HepG2 (cell line): ENCODE measurements at regions not wholly inside any gene's neighbourhood (a gene's known extent, or its start where the extent isn't known, plus 50 kb on each side); places are given as distances from the start of the nearest gene placed in this dataset.

Experiments
- HBP1 ChIP-seq: IDR thresholded peaks from 2 replicates; pipeline ENCODE4 v1.6.1; 2016; ENCODE audit warnings: low read depth, control low read depth
- KLF15 ChIP-seq: sonication (generic); formaldehyde crosslinking; IDR thresholded peaks from 2 replicates; pipeline ENCODE4 v1.8.1; 2023; ENCODE audit warnings: borderline replicate concordance, mild to moderate bottlenecking, inconsistent platforms, missing genetic modification reagents, mixed read lengths
- MAFF ChIP-seq: IDR thresholded peaks from 2 replicates; pipeline ENCODE4 v1.6.1; 2011; ENCODE audit warnings: low read depth, low read length, improper control_type of control experiment
- MAFK ChIP-seq, 2 experiments: IDR thresholded peaks in 1 of 2; conservative IDR thresholded peaks in 1 of 2; 2 replicates each; pipeline ENCODE4 v1.6.1; 2011; ENCODE audit warnings: improper control_type of control experiment in 2 of 2, low read length in 2 of 2
- NCOA2 ChIP-seq: sonication (generic); formaldehyde crosslinking; IDR thresholded peaks from 2 replicates; pipeline ENCODE4 v1.8.0; 2022; ENCODE audit warnings: inconsistent platforms
- NFRKB ChIP-seq: fragments of 450-650 bp; IDR thresholded peaks from 2 replicates; pipeline ENCODE4 v1.6.1; 2017
- PHB2 ChIP-seq: fragments of 450-650 bp; IDR thresholded peaks from 2 replicates; pipeline ENCODE4 v1.6.1; 2018; ENCODE audit not compliant: partially characterized antibody
- PTBP1 ChIP-seq: fragments of 200-400 bp; formaldehyde crosslinking; IDR thresholded peaks from 2 replicates; pipeline ENCODE4 v1.6.1; 2018; ENCODE audit warnings: low read length, low read depth; ENCODE audit not compliant: poor library complexity, severe bottlenecking
- SMYD3 ChIP-seq: sonication (generic); formaldehyde crosslinking; IDR thresholded peaks from 2 replicates; pipeline ENCODE4 v1.8.1; 2023; ENCODE audit warnings: mild to moderate bottlenecking, missing genetic modification reagents
- ZNF124 ChIP-seq: sonication (generic); formaldehyde crosslinking; IDR thresholded peaks from 2 replicates; pipeline ENCODE4 v1.4.0; 2020; ENCODE audit warnings: missing genetic modification reagents
- ZNF34 ChIP-seq: sonication (generic); formaldehyde crosslinking; IDR thresholded peaks from 2 replicates; pipeline ENCODE4 v1.4.0; 2020; ENCODE audit warnings: mild to moderate bottlenecking, missing genetic modification reagents, borderline replicate concordance
- ZNF382 ChIP-seq: sonication (generic); formaldehyde crosslinking; IDR thresholded peaks from 2 replicates; pipeline ENCODE4 v1.5.0; 2020; ENCODE audit warnings: missing genetic modification reagents, mild to moderate bottlenecking, borderline replicate concordance
- ZNF510 ChIP-seq: sonication (generic); formaldehyde crosslinking; IDR thresholded peaks from 2 replicates; pipeline ENCODE4 v1.4.0; 2020; ENCODE audit warnings: low read depth, mild to moderate bottlenecking, missing genetic modification reagents
- ZNF615 ChIP-seq: sonication (generic); formaldehyde crosslinking; IDR thresholded peaks from 2 replicates; pipeline ENCODE4 v1.5.0; 2020; ENCODE audit warnings: mild to moderate bottlenecking, missing genetic modification reagents, borderline replicate concordance
- ZNF710 ChIP-seq: sonication (generic); formaldehyde crosslinking; IDR thresholded peaks from 2 replicates; pipeline ENCODE4 v1.5.0; 2020; ENCODE audit warnings: mild to moderate bottlenecking, missing genetic modification reagents, borderline replicate concordance
- ZNF841 ChIP-seq: sonication (generic); formaldehyde crosslinking; IDR thresholded peaks from 2 replicates; pipeline ENCODE4 v1.8.1; 2023; ENCODE audit warnings: missing genetic modification reagents, borderline replicate concordance
- TF ChIP-seq, protein P1 (sequence below): sonication (generic); formaldehyde crosslinking; IDR thresholded peaks from 2 replicates; pipeline ENCODE4 v1.4.0; 2020; ENCODE audit warnings: missing genetic modification reagents
- TF ChIP-seq, protein P2 (sequence below): sonication (generic); formaldehyde crosslinking; IDR thresholded peaks from 2 replicates; pipeline ENCODE4 v1.5.1; 2020; ENCODE audit warnings: mild to moderate bottlenecking, missing genetic modification reagents, moderate library complexity
- TF ChIP-seq, protein P3 (sequence below): sonication (generic); formaldehyde crosslinking; IDR thresholded peaks from 2 replicates; pipeline ENCODE4 v1.5.0; 2020; ENCODE audit warnings: missing genetic modification reagents

DNA sequence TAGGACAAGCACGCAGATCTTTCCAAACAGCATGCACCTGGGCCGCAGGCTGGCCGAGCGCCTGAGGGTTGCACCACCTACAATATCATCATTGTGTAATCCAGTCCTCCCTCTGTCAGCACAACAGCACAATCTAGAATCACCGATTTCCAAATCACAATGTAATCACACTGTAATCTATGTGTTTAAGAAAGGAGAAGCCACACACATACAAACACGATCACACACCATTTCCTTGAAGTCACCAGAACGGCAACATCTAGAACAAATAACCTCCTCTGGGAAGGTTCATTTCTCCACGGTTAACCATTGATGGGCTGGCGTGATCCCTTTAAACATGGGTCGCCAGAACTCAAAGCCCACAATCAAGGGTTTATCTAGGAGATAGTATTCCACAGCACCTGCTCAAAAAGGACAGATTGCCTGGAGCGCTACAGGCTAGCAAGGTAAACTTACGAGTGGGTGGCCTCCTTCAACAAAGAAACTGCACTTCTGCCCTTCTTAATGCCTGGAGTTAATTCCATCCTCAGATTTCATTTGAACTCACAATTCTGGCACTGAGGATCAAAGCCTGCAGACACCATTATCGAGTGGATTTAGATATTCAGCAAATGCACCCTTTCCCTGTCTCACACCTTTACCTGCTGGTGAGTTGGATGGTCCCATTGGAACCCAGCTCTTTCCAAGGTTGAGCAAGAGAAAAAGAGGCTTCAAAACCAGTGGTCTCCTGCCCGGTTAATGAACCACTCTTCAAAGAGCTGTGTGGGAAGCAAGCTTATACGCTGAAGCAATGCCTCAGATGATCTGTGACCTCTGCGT is 83.8 kb upstream of the FOXQ1 start (continued):
- TF ChIP-seq, protein P1, sequence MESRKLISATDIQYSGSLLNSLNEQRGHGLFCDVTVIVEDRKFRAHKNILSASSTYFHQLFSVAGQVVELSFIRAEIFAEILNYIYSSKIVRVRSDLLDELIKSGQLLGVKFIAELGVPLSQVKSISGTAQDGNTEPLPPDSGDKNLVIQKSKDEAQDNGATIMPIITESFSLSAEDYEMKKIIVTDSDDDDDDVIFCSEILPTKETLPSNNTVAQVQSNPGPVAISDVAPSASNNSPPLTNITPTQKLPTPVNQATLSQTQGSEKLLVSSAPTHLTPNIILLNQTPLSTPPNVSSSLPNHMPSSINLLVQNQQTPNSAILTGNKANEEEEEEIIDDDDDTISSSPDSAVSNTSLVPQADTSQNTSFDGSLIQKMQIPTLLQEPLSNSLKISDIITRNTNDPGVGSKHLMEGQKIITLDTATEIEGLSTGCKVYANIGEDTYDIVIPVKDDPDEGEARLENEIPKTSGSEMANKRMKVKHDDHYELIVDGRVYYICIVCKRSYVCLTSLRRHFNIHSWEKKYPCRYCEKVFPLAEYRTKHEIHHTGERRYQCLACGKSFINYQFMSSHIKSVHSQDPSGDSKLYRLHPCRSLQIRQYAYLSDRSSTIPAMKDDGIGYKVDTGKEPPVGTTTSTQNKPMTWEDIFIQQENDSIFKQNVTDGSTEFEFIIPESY (CRISPR knock-in tag): peak; percentile 77
- TF ChIP-seq ZNF510 (CRISPR knock-in tag): no peak
- TF ChIP-seq ZNF710 (CRISPR knock-in tag): peak; percentile 92
- peak; percentile 61 for TF ChIP-seq HBP1 (CRISPR knock-in tag)
- no peak for TF ChIP-seq PTBP1
- TF ChIP-seq ZNF34 (CRISPR knock-in tag): peak; percentile 52; the same call in 1 of the 2 replicates
- no peak for TF ChIP-seq ZNF615
- TF ChIP-seq MAFF: peak; percentile 70
- 0 out of 2 replicates have a peak, but pooled peaks have one; percentile 25 for TF ChIP-seq SMYD3
- TF ChIP-seq PHB2: no peak
- TF ChIP-seq, protein P2, sequence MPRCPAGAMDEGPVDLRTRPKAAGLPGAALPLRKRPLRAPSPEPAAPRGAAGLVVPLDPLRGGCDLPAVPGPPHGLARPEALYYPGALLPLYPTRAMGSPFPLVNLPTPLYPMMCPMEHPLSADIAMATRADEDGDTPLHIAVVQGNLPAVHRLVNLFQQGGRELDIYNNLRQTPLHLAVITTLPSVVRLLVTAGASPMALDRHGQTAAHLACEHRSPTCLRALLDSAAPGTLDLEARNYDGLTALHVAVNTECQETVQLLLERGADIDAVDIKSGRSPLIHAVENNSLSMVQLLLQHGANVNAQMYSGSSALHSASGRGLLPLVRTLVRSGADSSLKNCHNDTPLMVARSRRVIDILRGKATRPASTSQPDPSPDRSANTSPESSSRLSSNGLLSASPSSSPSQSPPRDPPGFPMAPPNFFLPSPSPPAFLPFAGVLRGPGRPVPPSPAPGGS (CRISPR knock-in tag): peak; percentile 47; the same call in 1 of the 2 replicates
- TF ChIP-seq ZNF841: peak; percentile 60; the same call in 1 of the 2 replicates
- no peak for TF ChIP-seq ZNF382 (CRISPR knock-in tag)
- TF ChIP-seq MAFK (conservative IDR thresholded peaks at IDR 0.05 in 1 of 2, IDR thresholded peaks at IDR 0.05 in 1 of 2; ENCODE audit: low read length in 2 of 2): peak; percentile 59 to 63; a peak in 3 of 4 replicates
- TF ChIP-seq NFRKB: no peak
- peak; percentile 93 for TF ChIP-seq NCOA2 (CRISPR knock-in tag)
- TF ChIP-seq, protein P3, sequence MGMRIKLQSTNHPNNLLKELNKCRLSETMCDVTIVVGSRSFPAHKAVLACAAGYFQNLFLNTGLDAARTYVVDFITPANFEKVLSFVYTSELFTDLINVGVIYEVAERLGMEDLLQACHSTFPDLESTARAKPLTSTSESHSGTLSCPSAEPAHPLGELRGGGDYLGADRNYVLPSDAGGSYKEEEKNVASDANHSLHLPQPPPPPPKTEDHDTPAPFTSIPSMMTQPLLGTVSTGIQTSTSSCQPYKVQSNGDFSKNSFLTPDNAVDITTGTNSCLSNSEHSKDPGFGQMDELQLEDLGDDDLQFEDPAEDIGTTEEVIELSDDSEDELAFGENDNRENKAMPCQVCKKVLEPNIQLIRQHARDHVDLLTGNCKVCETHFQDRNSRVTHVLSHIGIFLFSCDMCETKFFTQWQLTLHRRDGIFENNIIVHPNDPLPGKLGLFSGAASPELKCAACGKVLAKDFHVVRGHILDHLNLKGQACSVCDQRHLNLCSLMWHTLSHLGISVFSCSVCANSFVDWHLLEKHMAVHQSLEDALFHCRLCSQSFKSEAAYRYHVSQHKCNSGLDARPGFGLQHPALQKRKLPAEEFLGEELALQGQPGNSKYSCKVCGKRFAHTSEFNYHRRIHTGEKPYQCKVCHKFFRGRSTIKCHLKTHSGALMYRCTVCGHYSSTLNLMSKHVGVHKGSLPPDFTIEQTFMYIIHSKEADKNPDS: peak; percentile 91; the same call in 1 of the 2 replicates
- TF ChIP-seq ZNF124: peak; percentile 82
- TF ChIP-seq KLF15: 0 out of 2 replicates have a peak, but pooled peaks have one; percentile 68
